T-helper 1 cell treated with Interleukin-12 subunit alpha and Interleukin-12 subunit beta and Interleukin-4 antibody, amounts not matched to agents 30 μg/mL and 1 μg/mL, for 36 hours (primary cell): ENCODE measurements at regions not wholly inside any gene's neighbourhood (a gene's known extent, or its start where the extent isn't known, plus 50 kb on each side); places are given as distances from the start of the nearest gene placed in this dataset.

Experiments
- H3K27ac Mint-ChIP-seq: one replicate; pipeline ENCODE4 v1.8.0; 2021; ENCODE audit warnings: mild to moderate bottlenecking, mixed read lengths
- H3K27me3 Mint-ChIP-seq: one replicate; pipeline ENCODE4 v1.8.0; 2021; ENCODE audit warnings: low read depth, mixed read lengths
- H3K36me3 Mint-ChIP-seq: one replicate; pipeline ENCODE4 v1.8.0; 2021; ENCODE audit warnings: low read depth, mixed read lengths
- H3K4me1 Mint-ChIP-seq: one replicate; pipeline ENCODE4 v1.8.0; 2021; ENCODE audit warnings: low read depth, mixed read lengths
- H3K4me3 Mint-ChIP-seq: one replicate; pipeline ENCODE4 v1.8.0; 2021; ENCODE audit warnings: mild to moderate bottlenecking, moderate library complexity, mixed read lengths
- H3K9me3 Mint-ChIP-seq: one replicate; pipeline ENCODE4 v1.8.0; 2021; ENCODE audit warnings: mixed read lengths

DNA sequence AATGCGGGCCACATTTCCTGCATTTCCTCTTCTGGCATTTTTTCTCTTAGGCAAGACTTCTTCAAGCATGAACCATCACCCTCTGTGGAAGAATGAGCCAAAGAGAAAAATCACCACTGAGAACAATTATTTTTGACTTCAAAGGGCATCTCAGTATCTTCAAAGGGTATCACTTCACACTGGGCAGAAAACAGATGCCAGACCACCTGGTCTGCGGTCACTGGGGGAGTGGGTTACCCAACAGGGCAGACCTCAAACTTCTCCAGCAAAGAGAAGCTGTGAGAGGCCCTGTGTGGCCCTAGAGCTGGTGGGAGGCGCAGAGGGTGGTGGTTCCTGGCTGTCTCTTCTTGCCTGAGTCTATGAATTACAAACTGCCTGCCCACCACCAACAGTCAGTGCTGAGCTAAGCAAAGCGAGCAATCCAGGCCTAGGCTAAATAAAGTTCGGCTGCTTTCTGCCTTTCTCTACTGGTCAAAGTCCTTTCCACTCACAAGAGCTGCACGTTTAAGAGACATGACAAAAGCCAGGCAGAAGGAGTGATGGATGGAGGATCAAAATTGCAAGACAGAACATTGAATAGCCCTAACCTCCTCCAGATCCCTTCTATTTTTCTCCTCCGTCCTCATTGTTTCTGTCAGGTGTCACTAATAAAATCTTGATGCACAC lies 602.7 kb upstream of the CDH5 start:
- Mint-ChIP-seq H3K4me3 (no peak overlapping the region), H3K4me1 (no peaks in the 10 kb centered on the region), H3K27me3 (no peaks in the 10 kb centered on the region), H3K9me3 (peaks cover 4% of the 10 kb centered on the region), H3K27ac (no peak overlapping the region), H3K36me3 (no peaks in the 10 kb centered on the region)

DNA sequence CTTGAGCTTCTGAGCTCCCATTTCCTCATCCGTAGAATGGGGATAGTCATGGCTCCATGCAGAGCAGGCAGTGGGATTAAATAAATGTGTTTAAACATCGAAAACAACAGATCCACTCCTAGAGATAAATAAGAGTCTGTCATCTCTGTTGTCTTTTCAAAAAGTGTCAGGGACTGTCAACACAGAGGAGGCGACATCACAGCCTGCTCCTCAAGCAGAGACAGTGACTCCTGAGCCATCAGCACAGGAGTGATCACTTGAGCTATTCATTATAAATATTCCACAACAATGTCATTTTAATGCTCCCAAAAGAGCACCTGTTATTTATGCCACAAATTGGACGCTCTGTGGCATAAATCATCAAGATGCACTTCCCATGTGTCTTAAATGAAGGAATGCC lies 605.6 kb upstream of the CDH5 start:
- Mint-ChIP-seq H3K27ac (no peak overlapping the region), H3K27me3 (no peaks in the 10 kb centered on the region), H3K36me3 (no peaks in the 10 kb centered on the region), H3K4me1 (no peaks in the 10 kb centered on the region), H3K4me3 (no peak overlapping the region), H3K9me3 (no peaks in the 10 kb centered on the region)

DNA sequence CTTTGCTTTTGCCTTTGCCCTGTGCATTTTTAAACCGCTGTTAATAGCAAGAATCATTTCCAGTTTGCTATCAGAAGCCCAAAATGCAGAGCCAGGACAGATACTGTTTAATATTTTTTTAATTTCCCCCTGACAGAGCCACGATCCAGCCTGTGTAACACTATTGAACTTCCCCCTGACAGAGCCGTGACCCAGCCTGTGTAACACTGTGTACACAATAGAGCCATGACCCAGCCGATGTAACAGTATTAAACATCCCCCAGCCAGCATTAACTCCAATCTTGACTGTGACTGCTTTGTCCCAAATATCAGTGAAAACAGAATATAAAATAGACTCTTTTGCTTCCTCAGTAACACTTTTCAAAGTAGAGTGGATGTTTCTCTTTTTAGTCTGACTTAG lies 607.9 kb upstream of the CDH5 start:
- no peaks in the 10 kb centered on the region for H3K4me1 Mint-ChIP-seq
- no peaks in the 10 kb centered on the region for H3K27me3 Mint-ChIP-seq
- H3K9me3 Mint-ChIP-seq: no peaks in the 10 kb centered on the region
- H3K27ac Mint-ChIP-seq: no peak overlapping the region
- H3K4me3 Mint-ChIP-seq: no peak overlapping the region
- no peaks in the 10 kb centered on the region for H3K36me3 Mint-ChIP-seq

DNA sequence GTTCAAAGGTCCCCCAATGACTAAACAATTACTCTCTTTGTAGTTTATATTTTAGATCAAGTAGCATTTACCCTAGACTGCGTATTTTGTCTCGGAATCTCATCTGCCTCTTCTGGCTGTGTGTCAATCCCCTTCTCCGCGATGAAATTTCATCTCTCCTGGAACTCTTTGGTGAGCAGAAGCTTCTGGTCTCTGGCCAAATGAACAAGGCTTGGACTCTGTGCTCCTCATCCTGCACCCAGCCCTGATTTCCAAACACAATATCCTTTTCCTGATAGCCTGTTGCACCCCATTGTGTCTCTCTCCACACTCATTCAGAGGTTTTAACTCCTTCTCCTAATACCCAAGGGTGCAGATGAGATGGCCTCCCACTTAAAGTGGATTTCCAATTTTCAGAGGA lies 609.4 kb upstream of the CDH5 start:
- no peaks in the 10 kb centered on the region for H3K4me1 Mint-ChIP-seq
- no peak overlapping the region for H3K27ac Mint-ChIP-seq
- no peaks in the 10 kb centered on the region for H3K27me3 Mint-ChIP-seq
- no peak overlapping the region for H3K4me3 Mint-ChIP-seq
- H3K9me3 Mint-ChIP-seq: no peaks in the 10 kb centered on the region
- no peaks in the 10 kb centered on the region for H3K36me3 Mint-ChIP-seq

DNA sequence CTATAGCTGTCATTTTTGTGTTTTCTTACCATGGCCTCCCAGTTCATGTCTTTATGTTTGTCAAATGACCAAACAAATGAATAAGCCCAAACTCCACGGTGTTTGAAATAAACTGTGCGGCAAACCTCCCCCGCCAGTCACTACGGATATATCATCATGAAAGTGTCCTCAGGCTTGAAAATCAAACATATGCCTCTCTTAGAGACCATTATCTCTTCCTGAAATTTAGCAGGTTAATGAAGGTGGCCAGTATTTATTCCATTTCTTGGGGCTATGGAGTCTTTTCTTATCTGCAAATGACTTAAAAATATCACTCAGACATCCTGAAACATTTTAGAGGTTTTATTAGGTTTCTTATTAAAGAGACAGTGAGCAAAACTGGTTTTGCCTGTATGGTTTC lies 610.3 kb upstream of the CDH5 start:
- H3K27ac Mint-ChIP-seq: no peak overlapping the region
- no peaks in the 10 kb centered on the region for H3K9me3 Mint-ChIP-seq
- H3K27me3 Mint-ChIP-seq: no peaks in the 10 kb centered on the region
- H3K36me3 Mint-ChIP-seq: no peaks in the 10 kb centered on the region
- H3K4me1 Mint-ChIP-seq: no peaks in the 10 kb centered on the region
- H3K4me3 Mint-ChIP-seq: no peak overlapping the region

DNA sequence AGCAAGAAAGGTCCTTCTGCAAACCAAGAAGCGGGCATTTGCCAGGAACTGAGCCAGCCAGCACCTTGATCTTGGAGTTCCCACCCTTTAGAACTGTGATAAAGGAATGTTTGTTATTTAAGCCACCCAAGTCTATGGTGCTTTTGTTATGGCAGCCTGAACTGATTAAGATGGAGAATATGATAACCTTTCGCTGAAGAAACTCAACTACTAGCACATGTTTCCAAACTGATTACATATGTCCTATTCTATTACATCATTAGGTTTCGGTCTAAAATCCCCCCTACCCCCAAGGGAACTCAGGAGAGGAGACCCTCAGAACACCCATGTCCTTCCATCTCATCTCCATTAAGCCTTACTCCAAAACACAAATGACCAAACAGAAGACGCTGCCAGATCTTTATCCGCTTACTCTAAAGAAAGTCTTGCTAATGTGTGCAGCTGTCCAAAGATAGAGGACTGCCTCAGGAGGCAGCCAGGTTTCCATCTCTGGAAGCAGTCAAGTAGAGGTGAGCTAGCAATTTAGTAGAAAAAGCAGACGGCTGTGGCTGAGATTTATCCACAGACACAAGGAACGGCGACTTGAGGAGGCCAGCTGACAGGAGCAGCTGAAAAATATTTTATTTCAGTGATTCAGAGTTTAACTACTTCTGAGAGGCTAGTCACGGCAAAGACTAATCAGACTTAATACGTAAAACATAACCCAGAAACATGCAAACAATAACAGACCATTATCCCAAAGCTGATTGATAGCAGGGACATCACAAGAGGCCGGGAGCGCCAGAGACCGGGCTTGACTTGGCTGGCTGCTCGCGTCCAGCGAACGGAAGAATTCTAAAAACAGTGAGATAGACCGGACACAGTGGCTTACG lies 611.4 kb upstream of the CDH5 start:
- Mint-ChIP-seq H3K4me1 (no peaks in the 10 kb centered on the region), H3K4me3 (no peak overlapping the region), H3K9me3 (no peaks in the 10 kb centered on the region), H3K27ac (no peak overlapping the region), H3K36me3 (no peaks in the 10 kb centered on the region), H3K27me3 (no peaks in the 10 kb centered on the region)

DNA sequence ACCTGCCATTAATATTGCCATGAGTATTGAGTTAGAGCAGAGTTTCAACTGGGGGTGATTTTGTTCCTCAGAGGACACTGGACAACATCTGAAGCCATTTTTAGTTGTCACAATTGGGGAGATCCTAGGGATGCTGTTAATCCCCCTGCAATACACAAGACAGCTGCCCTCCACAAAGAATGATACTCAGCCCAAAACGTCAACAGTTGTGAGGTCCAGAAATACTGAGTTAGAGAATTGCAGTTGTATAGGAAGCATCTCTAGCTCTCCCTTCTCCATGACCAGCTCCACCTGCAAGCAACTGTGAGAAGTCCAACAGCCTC lies 614.0 kb upstream of the CDH5 start:
- Mint-ChIP-seq H3K27me3 (no peaks in the 10 kb centered on the region), H3K27ac (no peak overlapping the region), H3K4me1 (no peaks in the 10 kb centered on the region), H3K9me3 (no peaks in the 10 kb centered on the region), H3K36me3 (no peaks in the 10 kb centered on the region), H3K4me3 (no peak overlapping the region)

DNA sequence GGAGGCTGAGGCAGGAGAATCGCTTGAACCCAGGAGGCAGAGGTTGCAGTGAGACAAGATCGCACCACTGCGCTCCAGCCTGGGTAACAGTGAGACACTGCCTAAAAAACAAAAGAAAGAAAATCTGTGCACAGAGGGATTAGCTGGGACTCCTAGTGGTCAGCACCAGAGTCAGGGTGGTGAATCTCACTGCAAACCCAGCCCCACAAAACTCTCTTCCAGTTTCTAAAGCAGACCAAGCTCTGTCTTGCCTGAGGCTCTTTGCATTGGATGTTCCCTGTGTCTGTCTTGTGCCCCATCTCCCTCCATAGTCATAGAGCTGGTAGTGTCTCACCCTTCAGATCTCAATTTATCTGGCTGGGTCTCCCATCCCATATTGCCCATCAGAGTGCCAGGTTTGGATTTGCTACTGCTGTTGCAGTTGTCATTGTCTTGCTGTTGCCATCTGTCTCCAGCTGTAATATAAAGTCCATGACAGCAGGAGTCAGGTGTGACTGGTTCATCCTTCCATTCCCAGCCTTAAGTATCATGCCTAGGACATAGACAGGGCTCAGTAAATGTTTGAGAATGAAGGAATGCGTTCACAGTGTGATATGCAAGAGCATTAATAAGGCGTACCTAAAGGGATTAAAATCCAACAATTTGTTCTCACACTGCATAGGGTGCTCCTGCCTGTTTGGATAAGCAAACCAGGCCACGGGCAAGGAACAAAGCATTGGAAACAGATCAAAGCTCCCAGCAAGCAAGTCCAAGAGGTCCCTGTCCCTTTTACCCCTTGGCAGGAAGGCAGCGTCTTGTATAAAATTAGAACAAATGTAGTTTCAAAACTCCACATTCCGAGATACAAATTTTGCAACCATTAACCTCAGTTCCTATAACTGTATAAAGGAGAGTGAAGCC lies 614.6 kb upstream of the CDH5 start:
- H3K27me3 Mint-ChIP-seq: no peaks in the 10 kb centered on the region
- H3K4me3 Mint-ChIP-seq: no peak overlapping the region
- H3K9me3 Mint-ChIP-seq: no peaks in the 10 kb centered on the region
- H3K36me3 Mint-ChIP-seq: no peaks in the 10 kb centered on the region
- H3K27ac Mint-ChIP-seq: no peak overlapping the region
- H3K4me1 Mint-ChIP-seq: no peaks in the 10 kb centered on the region

DNA sequence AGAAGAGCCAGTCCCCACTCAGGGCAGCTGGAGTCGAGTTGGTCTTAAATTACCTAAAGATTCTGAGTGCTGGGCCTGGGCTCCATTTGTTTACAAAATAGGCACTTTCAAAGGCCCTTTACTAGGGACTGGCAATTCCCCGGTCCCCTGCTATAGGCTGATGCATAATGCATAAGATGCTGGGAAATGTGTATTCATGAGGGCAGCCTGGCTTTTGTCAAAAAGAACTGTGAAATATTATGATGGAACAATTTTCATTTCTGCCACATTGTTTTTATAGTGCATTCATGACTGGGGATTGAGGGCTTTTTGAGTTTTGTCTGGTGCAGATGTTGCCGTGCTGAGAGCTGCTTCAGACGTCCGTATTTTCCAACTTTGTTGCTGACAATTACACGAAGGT lies 617.0 kb upstream of the CDH5 start:
- H3K36me3 Mint-ChIP-seq: no peaks in the 10 kb centered on the region
- H3K27ac Mint-ChIP-seq: no peak overlapping the region
- H3K4me1 Mint-ChIP-seq: no peaks in the 10 kb centered on the region
- H3K9me3 Mint-ChIP-seq: no peaks in the 10 kb centered on the region
- no peak overlapping the region for H3K4me3 Mint-ChIP-seq
- no peaks in the 10 kb centered on the region for H3K27me3 Mint-ChIP-seq

DNA sequence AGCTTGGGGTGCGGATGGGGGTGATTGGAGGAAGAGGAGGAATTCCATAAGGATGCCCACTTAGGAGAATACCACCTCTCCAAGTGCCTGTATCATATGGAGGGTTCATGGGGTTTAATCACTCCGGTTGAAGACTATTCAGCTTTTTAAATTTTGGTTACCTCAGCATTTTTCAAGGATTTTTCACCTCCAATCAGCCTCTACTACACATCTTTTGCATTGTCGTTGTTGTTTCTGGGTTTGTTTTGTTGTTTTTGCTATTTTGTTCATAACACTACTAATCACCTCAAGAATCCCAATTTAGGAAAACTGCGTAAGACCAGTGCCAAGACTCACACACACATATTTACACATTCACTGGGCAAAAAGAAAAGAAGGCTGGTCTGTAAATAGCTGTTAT lies 619.5 kb upstream of the CDH5 start:
- no peak overlapping the region for H3K27ac Mint-ChIP-seq

DNA sequence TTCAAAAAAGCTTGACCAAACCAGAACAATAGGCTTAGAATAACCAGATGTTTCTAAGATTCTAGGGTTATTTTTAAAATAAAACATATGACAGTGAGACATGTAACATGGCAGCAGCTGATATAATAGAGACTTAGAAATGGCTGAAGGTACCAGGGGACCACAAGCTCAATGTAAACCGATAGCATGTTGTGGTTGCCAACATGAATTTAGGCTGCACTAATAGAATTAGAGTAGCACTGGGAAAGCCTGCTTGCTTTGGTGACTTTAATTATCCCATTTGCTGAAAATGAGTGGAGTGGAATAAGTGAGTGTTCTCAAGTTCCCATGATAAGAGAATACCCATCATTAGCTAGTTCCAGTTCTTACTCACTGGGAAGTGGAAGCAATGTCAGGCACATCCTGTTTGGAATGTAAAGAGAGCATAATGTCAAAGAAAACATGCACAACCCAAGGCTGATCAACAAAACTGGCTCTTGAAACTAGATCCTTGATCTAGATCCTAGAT lies 621.2 kb upstream of the CDH5 start:
- Mint-ChIP-seq H3K27ac (no peak overlapping the region), H3K36me3 (no peaks in the 10 kb centered on the region), H3K4me3 (no peak overlapping the region)

More for the DNA sequence above, 619.5 kb upstream of the CDH5 start:
- H3K4me1 Mint-ChIP-seq: no peaks in the 10 kb centered on the region
- H3K36me3 Mint-ChIP-seq: no peaks in the 10 kb centered on the region
- H3K9me3 Mint-ChIP-seq: no peaks in the 10 kb centered on the region
- no peak overlapping the region for H3K4me3 Mint-ChIP-seq
- no peaks in the 10 kb centered on the region for H3K27me3 Mint-ChIP-seq

DNA sequence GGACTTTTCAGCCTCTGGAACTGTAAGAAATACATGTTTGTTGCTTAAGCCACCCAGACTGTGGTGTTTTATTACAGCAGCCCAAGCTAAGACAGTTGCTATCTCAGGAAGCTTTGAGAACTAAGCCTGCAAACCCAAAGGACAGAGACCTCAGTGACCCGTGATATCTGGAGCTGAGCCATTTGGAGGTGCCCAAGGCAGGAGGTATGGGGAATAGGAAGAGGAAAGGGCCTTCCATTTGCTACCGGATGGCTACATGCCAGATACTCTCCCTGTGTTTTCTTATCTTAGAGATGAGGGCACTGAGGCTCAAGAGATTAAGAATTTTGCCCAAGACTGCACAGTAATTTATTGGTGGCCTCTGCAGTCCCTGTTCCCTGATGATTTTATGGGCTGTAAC lies 622.1 kb upstream of the CDH5 start:
- Mint-ChIP-seq H3K9me3 (peaks cover 3% of the 10 kb centered on the region), H3K4me3 (no peak overlapping the region), H3K36me3 (no peaks in the 10 kb centered on the region), H3K4me1 (no peaks in the 10 kb centered on the region), H3K27ac (no peak overlapping the region), H3K27me3 (no peaks in the 10 kb centered on the region)

More for the DNA sequence above, 621.2 kb upstream of the CDH5 start:
- H3K4me1 Mint-ChIP-seq: no peaks in the 10 kb centered on the region
- no peaks in the 10 kb centered on the region for H3K27me3 Mint-ChIP-seq
- no peaks in the 10 kb centered on the region for H3K9me3 Mint-ChIP-seq

DNA sequence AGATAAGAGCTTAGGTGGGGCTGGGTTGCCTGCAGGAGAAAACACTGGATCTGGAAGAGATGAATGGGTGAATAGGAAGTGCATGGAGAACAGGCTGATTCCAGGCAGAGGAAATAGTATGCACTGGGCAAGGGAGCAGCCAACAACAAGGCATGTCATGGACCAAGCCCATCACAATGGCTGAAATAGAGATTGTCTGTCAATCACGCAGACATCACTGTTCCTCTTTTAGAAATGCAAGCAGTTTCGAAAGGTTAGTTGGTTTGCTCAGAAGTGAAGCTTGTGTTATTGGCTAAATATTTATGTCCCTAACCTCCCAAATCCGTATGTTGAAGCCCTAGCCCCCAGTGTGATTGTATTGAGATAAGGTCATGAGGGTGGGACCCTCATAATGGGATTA lies 621.7 kb upstream of the CDH11 start:
- Mint-ChIP-seq H3K36me3 (no peaks in the 10 kb centered on the region), H3K4me1 (no peaks in the 10 kb centered on the region), H3K4me3 (no peak overlapping the region), H3K27me3 (no peaks in the 10 kb centered on the region), H3K9me3 (peaks cover 4% of the 10 kb centered on the region), H3K27ac (no peak overlapping the region)

DNA sequence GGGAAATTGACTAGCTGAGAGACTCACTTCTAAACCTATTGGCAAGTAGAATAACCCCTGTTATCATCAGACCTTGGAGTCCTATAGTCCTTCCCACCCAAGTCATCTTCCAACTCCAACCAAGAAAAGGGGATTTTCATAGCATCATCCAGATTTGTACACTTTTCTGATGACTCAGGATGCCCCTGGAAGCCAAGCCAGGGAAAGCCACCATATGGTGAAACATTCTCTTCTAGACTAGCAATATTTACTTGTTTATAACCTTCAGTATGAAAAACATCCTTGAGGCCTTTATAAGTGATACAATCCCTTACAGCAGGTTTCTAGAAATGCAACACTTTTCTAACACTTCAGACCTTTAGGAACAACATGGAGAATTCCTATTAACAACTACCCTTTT lies 618.8 kb upstream of the CDH11 start:
- Mint-ChIP-seq H3K9me3 (peaks cover 4% of the 10 kb centered on the region), H3K36me3 (no peaks in the 10 kb centered on the region), H3K4me1 (no peaks in the 10 kb centered on the region), H3K27ac (no peak overlapping the region), H3K4me3 (no peak overlapping the region), H3K27me3 (no peaks in the 10 kb centered on the region)
